Stomach (tissue), 4 donors: ENCODE measurements at regions not wholly inside any gene's neighbourhood (a gene's known extent, or its start where the extent isn't known, plus 50 kb on each side); places are given as distances from the start of the nearest gene placed in this dataset.

Experiments
- POLR2A ChIP-seq, 4 donors: fragments of 450-650 bp; IDR thresholded peaks; one replicate each; pipeline ENCODE4 v1.6.1; 2016; ENCODE audit warnings: antibody characterized with exemption in 4 of 4, control low read depth in 2 of 4, mild to moderate bottlenecking in 1 of 4, moderate library complexity in 1 of 4
- POLR2AphosphoS5 ChIP-seq, 3 donors: sonication (generic); formaldehyde crosslinking; IDR thresholded peaks; one replicate each; pipeline ENCODE4 v1.6.1; 2016; ENCODE audit warnings: antibody characterized with exemption in 3 of 3
- TF ChIP-seq, protein P1 (sequence below), 7 experiments: fragments of 450-650 bp in 4 of 7; fragments of 200-600 bp in 3 of 7; sonication (generic) in 3 of 7; IDR thresholded peaks; one replicate each; pipeline ENCODE4 v1.5.1; 2016 to 2019; ENCODE audit warnings: antibody characterized with exemption in 7 of 7, control low read depth in 2 of 7, mild to moderate bottlenecking in 1 of 7

- TF ChIP-seq, protein P1, sequence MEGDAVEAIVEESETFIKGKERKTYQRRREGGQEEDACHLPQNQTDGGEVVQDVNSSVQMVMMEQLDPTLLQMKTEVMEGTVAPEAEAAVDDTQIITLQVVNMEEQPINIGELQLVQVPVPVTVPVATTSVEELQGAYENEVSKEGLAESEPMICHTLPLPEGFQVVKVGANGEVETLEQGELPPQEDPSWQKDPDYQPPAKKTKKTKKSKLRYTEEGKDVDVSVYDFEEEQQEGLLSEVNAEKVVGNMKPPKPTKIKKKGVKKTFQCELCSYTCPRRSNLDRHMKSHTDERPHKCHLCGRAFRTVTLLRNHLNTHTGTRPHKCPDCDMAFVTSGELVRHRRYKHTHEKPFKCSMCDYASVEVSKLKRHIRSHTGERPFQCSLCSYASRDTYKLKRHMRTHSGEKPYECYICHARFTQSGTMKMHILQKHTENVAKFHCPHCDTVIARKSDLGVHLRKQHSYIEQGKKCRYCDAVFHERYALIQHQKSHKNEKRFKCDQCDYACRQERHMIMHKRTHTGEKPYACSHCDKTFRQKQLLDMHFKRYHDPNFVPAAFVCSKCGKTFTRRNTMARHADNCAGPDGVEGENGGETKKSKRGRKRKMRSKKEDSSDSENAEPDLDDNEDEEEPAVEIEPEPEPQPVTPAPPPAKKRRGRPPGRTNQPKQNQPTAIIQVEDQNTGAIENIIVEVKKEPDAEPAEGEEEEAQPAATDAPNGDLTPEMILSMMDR (IDR thresholded peaks at IDR 0.05): no peak
- TF ChIP-seq POLR2A (IDR thresholded peaks at IDR 0.05) (no peak), POLR2AphosphoS5 (IDR thresholded peaks at IDR 0.05) (no peak)
These were observed 111.9 kb upstream of the DTNA start for GRCh38 chr18:34598120-34598635.
